Sigmoid colon (tissue), 6 donors: ENCODE measurements at regions not wholly inside any gene's neighbourhood (a gene's known extent, or its start where the extent isn't known, plus 50 kb on each side); places are given as distances from the start of the nearest gene placed in this dataset.

Experiments
- DNase-seq: peaks from one replicate; pipeline ENCODE4 v3.0.0-alpha.2; 2019
- H3K27ac ChIP-seq, 4 donors: fragments of 200-600 bp; sonication (generic); one replicate each; pipeline ENCODE4 v1.5.1; 2016 to 2019; ENCODE audit warnings: mild to moderate bottlenecking in 1 of 4
- H3K27me3 ChIP-seq, 3 donors: fragments of 200-600 bp; sonication (generic); one replicate each; pipeline ENCODE4 v1.5.1; 2019; ENCODE audit warnings: mild to moderate bottlenecking in 1 of 3
- H3K36me3 ChIP-seq, 4 donors: fragments of 200-600 bp; sonication (generic); one replicate each; pipeline ENCODE4 v1.5.1; 2016 to 2019
- H3K4me1 ChIP-seq, 4 donors: fragments of 200-600 bp; sonication (generic); one replicate each; pipeline ENCODE4 v1.5.1; 2017 to 2019
- H3K4me3 ChIP-seq, 4 donors: fragments of 200-600 bp; sonication (generic); one replicate each; pipeline ENCODE4 v1.5.1; 2017 to 2019; ENCODE audit warnings: mild to moderate bottlenecking in 2 of 4, moderate library complexity in 1 of 4
- H3K9me3 ChIP-seq, 4 donors: fragments of 200-600 bp in 3 of 4; sonication (generic) in 3 of 4; one replicate each; pipeline versions ENCODE4 v1.5.1 to v1.6.1; 2013 to 2019
- CTCF ChIP-seq, 4 experiments: fragments of 450-650 bp in 3 of 4; fragments of 200-600 bp in 1 of 4; IDR thresholded peaks; one replicate each; pipeline ENCODE4 v1.5.1; 2016 to 2019; ENCODE audit warnings: antibody characterized with exemption in 4 of 4, mild to moderate bottlenecking in 3 of 4, moderate library complexity in 2 of 4
- EP300 ChIP-seq, 4 donors: sonication (generic); formaldehyde crosslinking; IDR thresholded peaks; one replicate each; pipeline ENCODE4 v1.6.1; 2017; ENCODE audit warnings: antibody characterized with exemption in 4 of 4
- POLR2A ChIP-seq, 2 donors: fragments of 450-650 bp; IDR thresholded peaks; one replicate each; pipeline ENCODE4 v1.6.1; 2016; ENCODE audit warnings: antibody characterized with exemption in 2 of 2, mild to moderate bottlenecking in 2 of 2, moderate library complexity in 2 of 2
- POLR2AphosphoS5 ChIP-seq, 4 donors: sonication (generic); formaldehyde crosslinking; IDR thresholded peaks; one replicate each; pipeline ENCODE4 v1.6.1; 2017; ENCODE audit warnings: antibody characterized with exemption in 4 of 4
- WGBS, 2 donors: extraction: QIAGEN DNeasy Blood & Tissue Kit; methylation state at CpG; one replicate each; pipeline ENCODE4 v1.1.7; 2013; 5-methylcytosine and 5-hydroxymethylcytosine counted together
- intact Hi-C: fragments of 100-400 bp; cut with DNase I; formaldehyde crosslinking; loops from one replicate; pipeline ENCODE4 v1.15.1; 2023
- donor health status: healthy with polysubstance abuse.
- donor health status: healthy.

GRCh38 chr5:103456476-103456875 lies 106.1 kb downstream of the NUDT12 start:
- Histone ChIP-seq H3K27ac (no peak overlapping the region), H3K4me3 (no peak overlapping the region), H3K4me1 (no peaks in the 10 kb centered on the region), H3K36me3 (no peaks in the 10 kb centered on the region), H3K9me3 (no peaks in the 10 kb centered on the region), H3K27me3 (no peaks in the 10 kb centered on the region)
- intact Hi-C loops: no loop called here
- WGBS, 2 donors: 88 to 92% methylated on average over 2 of the region's 2 CpGs
- DNase-seq: no peak
- no peak for TF ChIP-seq POLR2A (IDR thresholded peaks at IDR 0.05)
- TF ChIP-seq POLR2AphosphoS5 (IDR thresholded peaks at IDR 0.05): no peak
- no peak for TF ChIP-seq CTCF (IDR thresholded peaks at IDR 0.05)
- no peak for TF ChIP-seq EP300 (IDR thresholded peaks at IDR 0.05)

- 92% methylated on average over 2 of the region's 2 CpGs for WGBS, 2 donors
- no peaks in the 10 kb centered on the region for H3K9me3 ChIP-seq
- TF ChIP-seq POLR2AphosphoS5 (IDR thresholded peaks at IDR 0.05) (no peak), EP300 (IDR thresholded peaks at IDR 0.05) (no peak)
- no peak for DNase-seq
- H3K4me3 ChIP-seq: no peak overlapping the region
- H3K27me3 ChIP-seq: no peaks in the 10 kb centered on the region
- no peaks in the 10 kb centered on the region for H3K36me3 ChIP-seq
- peaks cover 0 to 3% (median 0%) of the 10 kb centered on the region in 4 donors for H3K4me1 ChIP-seq
- intact Hi-C loops: no loop called here
- H3K27ac ChIP-seq: no peak overlapping the region
Observed at GRCh38 chr5:103455796-103456195, 106.8 kb downstream of the NUDT12 start.

- no peak overlapping the region for H3K27ac ChIP-seq
- TF ChIP-seq POLR2AphosphoS5 (IDR thresholded peaks at IDR 0.05) (no peak), CTCF (IDR thresholded peaks at IDR 0.05) (no peak), POLR2A (IDR thresholded peaks at IDR 0.05) (no peak), EP300 (IDR thresholded peaks at IDR 0.05) (no peak)
- DNase-seq: no peak
- H3K27me3 ChIP-seq: no peaks in the 10 kb centered on the region
- peaks cover 0 to 5% (median 0%) of the 10 kb centered on the region in 4 donors for H3K4me1 ChIP-seq
- no peaks in the 10 kb centered on the region for H3K36me3 ChIP-seq
- no peaks in the 10 kb centered on the region for H3K9me3 ChIP-seq
- intact Hi-C loops: no loop called here
- WGBS, 2 donors: 86 to 91% methylated on average over 2 of the region's 2 CpGs
- no peak overlapping the region for H3K4me3 ChIP-seq
Observed at GRCh38 chr5:103454770-103455169, 107.8 kb downstream of the NUDT12 start.

GRCh38 chr5:103452666-103453065 lies 109.9 kb downstream of the NUDT12 start:
- peaks cover 0 to 5% (median 0%) of the 10 kb centered on the region in 4 donors for H3K4me1 ChIP-seq
- H3K4me3 ChIP-seq: no peak overlapping the region
- WGBS, 2 donors: 35 to 66% methylated on average over 1 of the region's 1 CpG
- no peak for DNase-seq
- TF ChIP-seq POLR2A (IDR thresholded peaks at IDR 0.05) (no peak), CTCF (IDR thresholded peaks at IDR 0.05) (no peak), EP300 (IDR thresholded peaks at IDR 0.05) (no peak), POLR2AphosphoS5 (IDR thresholded peaks at IDR 0.05) (no peak)
- H3K9me3 ChIP-seq: no peaks in the 10 kb centered on the region
- H3K27me3 ChIP-seq: no peaks in the 10 kb centered on the region
- no peaks in the 10 kb centered on the region for H3K36me3 ChIP-seq
- intact Hi-C loops: no loop called here
- no peak overlapping the region for H3K27ac ChIP-seq

- 66 to 74% methylated on average over 4 of the region's 4 CpGs for WGBS, 2 donors
- Histone ChIP-seq H3K9me3 (no peaks in the 10 kb centered on the region), H3K27ac (no peak overlapping the region), H3K36me3 (no peaks in the 10 kb centered on the region), H3K27me3 (no peaks in the 10 kb centered on the region), H3K4me3 (no peak overlapping the region), H3K4me1 (peaks cover 0 to 5% (median 0%) of the 10 kb centered on the region in 4 donors)
- TF ChIP-seq EP300 (IDR thresholded peaks at IDR 0.05) (no peak), POLR2A (IDR thresholded peaks at IDR 0.05) (no peak), CTCF (IDR thresholded peaks at IDR 0.05) (no peak), POLR2AphosphoS5 (IDR thresholded peaks at IDR 0.05) (no peak)
- no peak for DNase-seq
- intact Hi-C loops: no loop called here
Observed at GRCh38 chr5:103452089-103452488, 110.5 kb downstream of the NUDT12 start.
